H9 (cell line): ENCODE measurements at regions not wholly inside any gene's neighbourhood (a gene's known extent, or its start where the extent isn't known, plus 50 kb on each side); places are given as distances from the start of the nearest gene placed in this dataset.

Source experiments
- DNase-seq: peaks from one replicate; pipeline ENCODE4 v3.0.0-alpha.2; 2017
- H2AFZ ChIP-seq: one replicate; pipeline ENCODE4 v1.6.1; 2013; ENCODE audit warnings: mild to moderate bottlenecking, low read length, control low read depth, moderate library complexity
- H2AK5ac ChIP-seq: 2 replicates; pipeline ENCODE4 v1.6.1; 2013; ENCODE audit warnings: low read length, control low read depth, mixed read lengths; ENCODE audit not compliant: insufficient read length
- H2BK120ac ChIP-seq: one replicate; pipeline ENCODE4 v1.6.1; 2013; ENCODE audit warnings: low read depth, mild to moderate bottlenecking, low read length, control low read depth, inconsistent platforms; ENCODE audit not compliant: poor library complexity, severe bottlenecking
- H2BK12ac ChIP-seq: 2 replicates; pipeline ENCODE4 v1.6.1; 2013; ENCODE audit warnings: low read length, control low read depth, mixed read lengths, low read depth; ENCODE audit not compliant: insufficient read length
- H2BK15ac ChIP-seq: 2 replicates; pipeline ENCODE4 v1.6.1; 2013; ENCODE audit warnings: low read depth, low read length, control low read depth
- H2BK20ac ChIP-seq: one replicate; pipeline ENCODE4 v1.6.1; 2013; ENCODE audit warnings: low read depth, mild to moderate bottlenecking, low read length, control low read depth, inconsistent platforms; ENCODE audit not compliant: poor library complexity, severe bottlenecking
- H2BK5ac ChIP-seq: 2 replicates; pipeline ENCODE4 v1.6.1; 2013; ENCODE audit warnings: low read length, control low read depth, mixed read lengths; ENCODE audit not compliant: insufficient read length
- H3K14ac ChIP-seq: 2 replicates; pipeline ENCODE4 v1.6.1; 2013; ENCODE audit warnings: low read length, control low read depth; ENCODE audit not compliant: insufficient read depth
- H3K18ac ChIP-seq: 2 replicates; pipeline ENCODE4 v1.6.1; 2013; ENCODE audit warnings: low read depth, mild to moderate bottlenecking, mixed read lengths, low read length, control low read depth; ENCODE audit not compliant: insufficient read length
- H3K23ac ChIP-seq: 2 replicates; pipeline ENCODE4 v1.6.1; 2013; ENCODE audit warnings: low read length, control low read depth, mixed read lengths, low read depth; ENCODE audit not compliant: insufficient read length
- H3K23me2 ChIP-seq: 2 replicates; pipeline ENCODE4 v1.6.1; 2013; ENCODE audit warnings: low read depth, mild to moderate bottlenecking, mixed read lengths, low read length, control low read depth; ENCODE audit not compliant: insufficient read length, poor library complexity, severe bottlenecking
- H3K27ac ChIP-seq: 2 replicates; pipeline ENCODE4 v1.5.1; 2013; ENCODE audit warnings: low read length, control low read depth, mixed read lengths, low read depth; ENCODE audit not compliant: insufficient read length
- H3K27me3 ChIP-seq: 2 replicates; pipeline ENCODE4 v1.6.1; 2013; ENCODE audit warnings: low read length, control low read depth, inconsistent platforms; ENCODE audit not compliant: insufficient read depth
- H3K4ac ChIP-seq: 2 replicates; pipeline ENCODE4 v1.6.1; 2013; ENCODE audit warnings: low read depth, mild to moderate bottlenecking, control low read depth, inconsistent platforms, low read length, moderate library complexity
- H3K4me1 ChIP-seq: 2 replicates; pipeline ENCODE4 v1.6.1; 2013; ENCODE audit warnings: low read length, control low read depth, inconsistent platforms; ENCODE audit not compliant: insufficient read depth
- H3K4me2 ChIP-seq: 2 replicates; pipeline ENCODE4 v1.6.1; 2013; ENCODE audit warnings: low read length, control low read depth, mixed read lengths; ENCODE audit not compliant: insufficient read length, insufficient read depth
- H3K56ac ChIP-seq: 2 replicates; pipeline ENCODE4 v1.6.1; 2013; ENCODE audit warnings: low read depth, mild to moderate bottlenecking, mixed read lengths, low read length, control low read depth; ENCODE audit not compliant: insufficient read length
- H3K79me1 ChIP-seq: 2 replicates; pipeline ENCODE4 v1.6.1; 2013; ENCODE audit warnings: low read depth, mild to moderate bottlenecking, moderate library complexity, low read length, control low read depth, inconsistent platforms; ENCODE audit not compliant: insufficient read depth, poor library complexity, severe bottlenecking
- H3K79me2 ChIP-seq: 2 replicates; pipeline ENCODE4 v1.6.1; 2013; ENCODE audit warnings: low read length, control low read depth, inconsistent platforms; ENCODE audit not compliant: insufficient read depth
- H3K9ac ChIP-seq: 2 replicates; pipeline ENCODE4 v1.6.1; 2013; ENCODE audit warnings: low read length, control low read depth, mixed read lengths; ENCODE audit not compliant: insufficient read length; ENCODE audit errors: extremely low read depth
- H3K9me3 ChIP-seq: one replicate; pipeline ENCODE4 v1.6.1; 2013; ENCODE audit warnings: low read depth, low read length, inconsistent platforms; ENCODE audit not compliant: control insufficient read depth
- H3T11ph ChIP-seq: one replicate; pipeline ENCODE4 v1.6.1; 2013; ENCODE audit warnings: mild to moderate bottlenecking, low read length, control low read depth, inconsistent platforms
- H4K20me1 ChIP-seq: one replicate; pipeline ENCODE4 v1.6.1; 2013; ENCODE audit not compliant: control insufficient read depth, insufficient read length, insufficient read depth
- H4K5ac ChIP-seq: 2 replicates; pipeline ENCODE4 v1.6.1; 2013; ENCODE audit warnings: low read depth, mild to moderate bottlenecking, mixed read lengths, low read length, control low read depth; ENCODE audit not compliant: insufficient read length
- H4K8ac ChIP-seq: replicated peaks from 2 replicates; pipeline ENCODE4 v1.6.1; 2013; ENCODE audit warnings: low read length, control low read depth, mixed read lengths, low read depth; ENCODE audit not compliant: insufficient read length
- H4K91ac ChIP-seq: 2 replicates; pipeline ENCODE4 v1.6.1; 2013; ENCODE audit warnings: low read depth, mild to moderate bottlenecking, moderate library complexity, mixed read lengths, low read length, control low read depth; ENCODE audit not compliant: insufficient read length
- H3K27ac Mint-ChIP-seq, 3 experiments: 2 replicates in 2 of 3; 3 replicates in 1 of 3; pipeline ENCODE4 v1.8.0; 2020 to 2021; ENCODE audit warnings: mixed read lengths in 3 of 3, mild to moderate bottlenecking in 1 of 3, moderate library complexity in 1 of 3
- H3K27me3 Mint-ChIP-seq: 2 replicates; pipeline ENCODE4 v1.8.0; 2021; ENCODE audit warnings: low read depth, mild to moderate bottlenecking, moderate library complexity, mixed read lengths
- H3K36me3 Mint-ChIP-seq, 3 experiments: 2 replicates in 2 of 3; 3 replicates in 1 of 3; pipeline ENCODE4 v1.8.0; 2020 to 2021; ENCODE audit warnings: low read depth in 3 of 3, mixed read lengths in 3 of 3; ENCODE audit not compliant: insufficient read depth in 1 of 3
- H3K4me1 Mint-ChIP-seq, 2 experiments: 2 replicates each; pipeline ENCODE4 v1.8.0; 2020; ENCODE audit warnings: mixed read lengths in 2 of 2
- H3K4me3 Mint-ChIP-seq, 2 experiments: 2 replicates in 1 of 2; 3 replicates in 1 of 2; pipeline ENCODE4 v1.8.0; 2020 to 2021; ENCODE audit warnings: mild to moderate bottlenecking in 2 of 2, mixed read lengths in 2 of 2, moderate library complexity in 1 of 2
- H3K9me3 Mint-ChIP-seq, 2 experiments: 2 replicates in 1 of 2; 3 replicates in 1 of 2; pipeline ENCODE4 v1.8.0; 2020; ENCODE audit warnings: mild to moderate bottlenecking in 2 of 2, mixed read lengths in 2 of 2, moderate library complexity in 1 of 2
- WGBS: extraction: QIAGEN DNeasy Blood & Tissue Kit; methylation state at CpG from one replicate; pipeline ENCODE4 v1.1.7; 2013; ENCODE audit warnings: missing lambda C conversion rate, low lambda C conversion rate, mixed read lengths; ENCODE audit not compliant: insufficient read length; ENCODE audit errors: extremely low coverage; 5-methylcytosine and 5-hydroxymethylcytosine counted together
- TF ChIP-seq, protein P1 (sequence below): fragments of 200-600 bp; sonication (generic); conservative IDR thresholded peaks from 3 replicates; pipeline ENCODE4 v1.8.0; 2021; ENCODE audit warnings: antibody characterized with exemption, mild to moderate bottlenecking

DNA sequence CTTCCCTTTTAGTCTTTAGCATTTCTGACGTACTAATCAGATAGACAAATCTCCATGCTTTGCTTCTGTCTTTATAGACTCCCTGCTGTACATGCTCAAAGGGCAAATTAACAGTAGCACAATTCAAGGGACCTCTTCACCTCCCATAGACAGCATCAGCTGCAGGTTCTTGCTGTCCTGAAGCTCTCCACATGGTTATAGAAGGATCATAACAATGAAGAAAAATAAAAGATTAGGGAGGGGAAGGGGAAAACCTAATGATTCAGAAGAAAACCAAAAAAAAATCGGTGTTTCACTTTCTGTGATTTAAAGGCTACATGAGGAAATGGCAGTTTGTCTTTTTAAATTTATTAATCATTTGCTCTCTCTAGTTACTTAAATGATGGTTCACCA is 155.5 kb downstream of the PTCSC3 start:
- H3K27ac Mint-ChIP-seq, result no peak overlapping the region
- no peak overlapping the region for H2AFZ ChIP-seq
- WGBS, result no CpG with 5 or more reads among the region's 2 CpGs
- H2BK20ac ChIP-seq, result no peak overlapping the region
- no peaks in the 10 kb centered on the region for H3K23me2 ChIP-seq
- no peaks in the 10 kb centered on the region for H3K79me2 ChIP-seq
- no peaks in the 10 kb centered on the region for H3K79me1 ChIP-seq
- no peaks in the 10 kb centered on the region for H3K9me3 Mint-ChIP-seq
- H2BK120ac ChIP-seq, result no peak overlapping the region
- H2BK12ac ChIP-seq, result no peak overlapping the region
- H3K23ac ChIP-seq, result no peak overlapping the region
- no peak overlapping the region for H4K8ac ChIP-seq
- no peaks in the 10 kb centered on the region for H3K27me3 Mint-ChIP-seq
- no peak overlapping the region for H4K5ac ChIP-seq
- DNase-seq, result no peak
- H3K18ac ChIP-seq, result no peak overlapping the region
- no peak overlapping the region for H3K4me2 ChIP-seq
- no peak overlapping the region for H2BK15ac ChIP-seq
- no peak overlapping the region for H3K4ac ChIP-seq
- no peaks in the 10 kb centered on the region for H3K4me1 Mint-ChIP-seq
- H3K14ac ChIP-seq, result no peak overlapping the region
- no peaks in the 10 kb centered on the region for H3K27me3 ChIP-seq
- H3K9me3 ChIP-seq, result no peaks in the 10 kb centered on the region
- no peak overlapping the region for H2BK5ac ChIP-seq
- H2AK5ac ChIP-seq, result no peak overlapping the region
- H3K36me3 Mint-ChIP-seq, result no peaks in the 10 kb centered on the region
- H4K91ac ChIP-seq, result no peak overlapping the region
- no peak overlapping the region for H3T11ph ChIP-seq
- TF ChIP-seq, protein P1, sequence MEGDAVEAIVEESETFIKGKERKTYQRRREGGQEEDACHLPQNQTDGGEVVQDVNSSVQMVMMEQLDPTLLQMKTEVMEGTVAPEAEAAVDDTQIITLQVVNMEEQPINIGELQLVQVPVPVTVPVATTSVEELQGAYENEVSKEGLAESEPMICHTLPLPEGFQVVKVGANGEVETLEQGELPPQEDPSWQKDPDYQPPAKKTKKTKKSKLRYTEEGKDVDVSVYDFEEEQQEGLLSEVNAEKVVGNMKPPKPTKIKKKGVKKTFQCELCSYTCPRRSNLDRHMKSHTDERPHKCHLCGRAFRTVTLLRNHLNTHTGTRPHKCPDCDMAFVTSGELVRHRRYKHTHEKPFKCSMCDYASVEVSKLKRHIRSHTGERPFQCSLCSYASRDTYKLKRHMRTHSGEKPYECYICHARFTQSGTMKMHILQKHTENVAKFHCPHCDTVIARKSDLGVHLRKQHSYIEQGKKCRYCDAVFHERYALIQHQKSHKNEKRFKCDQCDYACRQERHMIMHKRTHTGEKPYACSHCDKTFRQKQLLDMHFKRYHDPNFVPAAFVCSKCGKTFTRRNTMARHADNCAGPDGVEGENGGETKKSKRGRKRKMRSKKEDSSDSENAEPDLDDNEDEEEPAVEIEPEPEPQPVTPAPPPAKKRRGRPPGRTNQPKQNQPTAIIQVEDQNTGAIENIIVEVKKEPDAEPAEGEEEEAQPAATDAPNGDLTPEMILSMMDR, result no peak
- no peak overlapping the region for H3K27ac ChIP-seq
- no peak overlapping the region for H3K9ac ChIP-seq
- H4K20me1 ChIP-seq, result no peaks in the 10 kb centered on the region
- H3K4me3 Mint-ChIP-seq, result no peak overlapping the region
- H3K56ac ChIP-seq, result no peak overlapping the region
- H3K4me1 ChIP-seq, result no peaks in the 10 kb centered on the region
